GM12878 (cell line): ENCODE measurements at regions not wholly inside any gene's neighbourhood (a gene's known extent, or its start where the extent isn't known, plus 50 kb on each side); places are given as distances from the start of the nearest gene placed in this dataset.

Source experiments
- ATAC-seq: fragments of 200-7000 bp; cut with Tn5 transposase; 3 replicates; pipeline ENCODE4 v1.9.1; 2020; ENCODE audit warnings: mild to moderate bottlenecking, moderate library complexity
- BruUV-seq: library from RNA; stranded (reverse); fragments of 400-500 nt; replicated peaks from 2 replicates; lab custom pipeline; 2021; lab: Mats Ljungman, UMichigan
- CTCF ChIA-PET: fragments of 300-600 bp; sonication (Branson Sonifier 250); formaldehyde crosslinking; extraction: SDS; loops from one replicate; lab custom pipeline; 2021; ENCODE audit warnings: inconsistent platforms; lab: Yijun Ruan, JAX
- POLR2A ChIA-PET: fragments of 350-600 bp; formaldehyde crosslinking; extraction: SDS; loops from one replicate; lab custom pipeline; 2021; ENCODE audit warnings: inconsistent platforms; lab: Charles Lee
- RAD21 ChIA-PET: fragments of 300-600 bp; sonication (Branson Sonifier 250); formaldehyde crosslinking; loops from one replicate; lab custom pipeline; 2023; ENCODE audit warnings: antibody characterized with exemption; ENCODE audit not compliant: unreplicated experiment; lab: Charles Lee
- SMC1A ChIA-PET: fragments of 300-600 bp; sonication (Branson Sonifier 250); formaldehyde crosslinking; loops from one replicate; lab custom pipeline; 2023; ENCODE audit not compliant: unreplicated experiment, uncharacterized antibody; lab: Charles Lee
- DNase-seq: peaks from one replicate; pipeline ENCODE4 v3.0.0-alpha.2; 2011; ENCODE audit warnings: low read depth, low spot score
- FAIRE-seq: peaks from 3 replicates; lab custom pipeline; 2011; peaks lifted over from hg19 to GRCh38; lab: Jason Lieb, UNC
- H2AFZ ChIP-seq: 2 replicates; pipeline ENCODE4 v1.6.0; 2011; ENCODE audit warnings: low read depth, low read length, control low read depth; ENCODE audit not compliant: control insufficient read depth
- H3K27ac ChIP-seq: 2 replicates; pipeline ENCODE4 v1.5.1; 2011; ENCODE audit warnings: control low read depth; ENCODE audit not compliant: control insufficient read depth, insufficient read depth
- H3K27me3 ChIP-seq, 2 experiments: replicated peaks in 1 of 2; 2 replicates each; pipeline versions ENCODE4 v1.6.0 to v1.6.1; 2011; ENCODE audit warnings: low read length in 1 of 2; ENCODE audit not compliant: control insufficient read depth in 2 of 2, insufficient read depth in 2 of 2
- H3K36me3 ChIP-seq, 2 experiments: 2 replicates each; pipeline ENCODE4 v1.5.1; 2011; ENCODE audit warnings: low read length in 1 of 2; ENCODE audit not compliant: control insufficient read depth in 2 of 2, insufficient read depth in 2 of 2
- H3K4me1 ChIP-seq: 2 replicates; pipeline ENCODE4 v1.6.1; 2011; ENCODE audit warnings: mild to moderate bottlenecking, low read length, moderate library complexity, mixed read lengths; ENCODE audit not compliant: control insufficient read depth, insufficient read depth
- H3K4me2 ChIP-seq: 2 replicates; pipeline ENCODE4 v1.6.0; 2011; ENCODE audit warnings: control low read depth; ENCODE audit not compliant: control insufficient read depth, insufficient read depth
- H3K4me3 ChIP-seq: fragments of 200-600 bp; sonication (generic); 2 replicates; pipeline ENCODE4 v1.5.1; 2016
- H3K79me2 ChIP-seq: 2 replicates; pipeline ENCODE4 v1.6.0; 2011; ENCODE audit warnings: low read length; ENCODE audit not compliant: control insufficient read depth, insufficient read depth
- H3K9ac ChIP-seq: 2 replicates; pipeline ENCODE4 v1.8.0; 2011; ENCODE audit warnings: low read length, control low read depth, mixed read lengths; ENCODE audit not compliant: control insufficient read depth, insufficient read depth
- H3K9me3 ChIP-seq: replicated peaks from 3 replicates; pipeline ENCODE4 v1.5.1; 2011; ENCODE audit warnings: mild to moderate bottlenecking, low read length; ENCODE audit not compliant: control insufficient read depth, insufficient read depth
- H4K20me1 ChIP-seq: 2 replicates; pipeline ENCODE4 v1.6.0; 2011; ENCODE audit not compliant: control insufficient read depth, insufficient read depth
- CEBPB ChIP-seq, 2 experiments: fragments of 150-350 bp in 1 of 2; IDR thresholded peaks; 2 replicates each; pipeline ENCODE4 v1.6.1; 2012 to 2014; ENCODE audit warnings: low read depth in 2 of 2, low read length in 2 of 2, borderline replicate concordance in 1 of 2, inconsistent platforms in 1 of 2
- CREB1 ChIP-seq: IDR thresholded peaks from 2 replicates; pipeline ENCODE4 v1.6.1; 2012; ENCODE audit warnings: low read depth, mild to moderate bottlenecking, inconsistent platforms
- ESRRA ChIP-seq: IDR thresholded peaks from 2 replicates; pipeline ENCODE4 v1.6.1; 2012; ENCODE audit warnings: mild to moderate bottlenecking, low read length, improper control_type of control experiment
- FOXK2 ChIP-seq: fragments of 450-650 bp; IDR thresholded peaks from 2 replicates; pipeline ENCODE4 v1.6.1; 2017; ENCODE audit warnings: mild to moderate bottlenecking, moderate library complexity
- NR2C1 ChIP-seq: fragments of 450-650 bp; IDR thresholded peaks from 2 replicates; pipeline ENCODE4 v1.6.1; 2017; ENCODE audit warnings: antibody characterized with exemption, mild to moderate bottlenecking, moderate library complexity
- SP1 ChIP-seq: IDR thresholded peaks from one replicate; pipeline ENCODE4 v1.6.1; 2011; ENCODE audit warnings: low read depth, low read length
- TCF3 ChIP-seq: IDR thresholded peaks from 2 replicates; pipeline ENCODE4 v1.6.1; 2012; ENCODE audit warnings: low read depth, mild to moderate bottlenecking, low read length, borderline replicate concordance; ENCODE audit not compliant: insufficient read depth
- WRNIP1 ChIP-seq: IDR thresholded peaks from 2 replicates; pipeline ENCODE4 v1.6.1; 2011; ENCODE audit warnings: low read depth, low read length, improper control_type of control experiment, borderline replicate concordance
- ZBED1 ChIP-seq: IDR thresholded peaks from 2 replicates; pipeline ENCODE4 v1.6.1; 2016; ENCODE audit warnings: borderline replicate concordance
- ZBTB11 ChIP-seq: fragments of 450-650 bp; formaldehyde crosslinking; IDR thresholded peaks from 2 replicates; pipeline ENCODE4 v1.5.0; 2022; ENCODE audit warnings: mild to moderate bottlenecking, missing genetic modification characterization
- ZNF274 ChIP-seq: IDR thresholded peaks from one replicate; pipeline ENCODE4 v1.8.0; 2011; ENCODE audit not compliant: insufficient read length, insufficient read depth
- WGBS: methylation state at CpG from one replicate; pipeline ENCODE4 v1.1.6; 2016; ENCODE audit warnings: low lambda C conversion rate; ENCODE audit not compliant: insufficient replicate concordance, insufficient coverage; ENCODE audit errors: missing lambda C conversion rate; 5-methylcytosine and 5-hydroxymethylcytosine counted together
- in situ Hi-C: fragments of 300-500 bp; cut with MboI; formaldehyde crosslinking; loops from 9 replicates; pipeline ENCODE4 v1.14.3; 2018; ENCODE audit warnings: mixed read lengths
- intact Hi-C: fragments of 100-400 bp; cut with micrococcal nuclease; formaldehyde crosslinking; loops from one replicate; pipeline ENCODE4 v1.14.2; 2022; ENCODE audit not compliant: unreplicated experiment
- TF ChIP-seq, protein P1 (sequence below): fragments of 450-650 bp; IDR thresholded peaks from 2 replicates; pipeline ENCODE4 v1.6.1; 2017; ENCODE audit warnings: mild to moderate bottlenecking, low read depth, inconsistent platforms; ENCODE audit not compliant: poor library complexity, severe bottlenecking

- TF ChIP-seq ZBED1: no peak
- no peak for TF ChIP-seq ZNF274
- TF ChIP-seq FOXK2: no peak
- no peak for TF ChIP-seq CEBPB (IDR thresholded peaks at IDR 0.05; ENCODE audit: borderline replicate concordance in 1 of 2, low read depth in 2 of 2, low read length in 2 of 2)
- TF ChIP-seq SP1: no peak
- ATAC-seq (no peak), DNase-seq (no peak), FAIRE-seq (no peak)
- SMC1A ChIA-PET: no interaction called here
- in situ Hi-C loops (no loop called here), intact Hi-C loops (no loop called here)
- H4K20me1 ChIP-seq: no peaks in the 10 kb centered on the region
- H3K27me3 ChIP-seq: no peaks in the 10 kb centered on the region
- H3K9ac ChIP-seq: no peak overlapping the region
- no peaks in the 10 kb centered on the region for H3K79me2 ChIP-seq
- no peaks in the 10 kb centered on the region for H3K4me1 ChIP-seq
- WGBS: 22% methylated on average over 3 of the region's 3 CpGs
- H3K27ac ChIP-seq: no peak overlapping the region
- no peak overlapping the region for H2AFZ ChIP-seq
- H3K4me2 ChIP-seq: no peak overlapping the region
- no peaks in the 10 kb centered on the region for H3K36me3 ChIP-seq
- RAD21 ChIA-PET: no interaction called here
- H3K4me3 ChIP-seq: no peak overlapping the region
- CTCF ChIA-PET: no interaction called here
- BruUV-seq: no TSS peak
- POLR2A ChIA-PET: no interaction called here
- H3K9me3 ChIP-seq: no peaks in the 10 kb centered on the region
Measured at GRCh38 chr12:118534003-118534402, 157.6 kb downstream of the SUDS3 start.

- WGBS: 0% methylated on average over 8 of the region's 8 CpGs
- H2AFZ ChIP-seq: no peak overlapping the region
- H3K79me2 ChIP-seq: no peaks in the 10 kb centered on the region
- ChIA-PET POLR2A (no interaction called here), CTCF (no interaction called here), SMC1A (no interaction called here), RAD21 (no interaction called here)
- H3K4me2 ChIP-seq: no peak overlapping the region
- intact Hi-C loops: no loop called here
- in situ Hi-C loops: no loop called here
- H3K4me1 ChIP-seq: no peaks in the 10 kb centered on the region
- H4K20me1 ChIP-seq: no peaks in the 10 kb centered on the region
- H3K36me3 ChIP-seq: no peaks in the 10 kb centered on the region
- H3K27me3 ChIP-seq: no peaks in the 10 kb centered on the region
- no peak overlapping the region for H3K27ac ChIP-seq
- no peak for FAIRE-seq
- H3K4me3 ChIP-seq: no peak overlapping the region
- no peak for ATAC-seq
- no peak overlapping the region for H3K9ac ChIP-seq
- DNase-seq: no peak
- no TSS peak for BruUV-seq
- H3K9me3 ChIP-seq: no peaks in the 10 kb centered on the region
- no peak for TF ChIP-seq WRNIP1
- TF ChIP-seq, protein P1, sequence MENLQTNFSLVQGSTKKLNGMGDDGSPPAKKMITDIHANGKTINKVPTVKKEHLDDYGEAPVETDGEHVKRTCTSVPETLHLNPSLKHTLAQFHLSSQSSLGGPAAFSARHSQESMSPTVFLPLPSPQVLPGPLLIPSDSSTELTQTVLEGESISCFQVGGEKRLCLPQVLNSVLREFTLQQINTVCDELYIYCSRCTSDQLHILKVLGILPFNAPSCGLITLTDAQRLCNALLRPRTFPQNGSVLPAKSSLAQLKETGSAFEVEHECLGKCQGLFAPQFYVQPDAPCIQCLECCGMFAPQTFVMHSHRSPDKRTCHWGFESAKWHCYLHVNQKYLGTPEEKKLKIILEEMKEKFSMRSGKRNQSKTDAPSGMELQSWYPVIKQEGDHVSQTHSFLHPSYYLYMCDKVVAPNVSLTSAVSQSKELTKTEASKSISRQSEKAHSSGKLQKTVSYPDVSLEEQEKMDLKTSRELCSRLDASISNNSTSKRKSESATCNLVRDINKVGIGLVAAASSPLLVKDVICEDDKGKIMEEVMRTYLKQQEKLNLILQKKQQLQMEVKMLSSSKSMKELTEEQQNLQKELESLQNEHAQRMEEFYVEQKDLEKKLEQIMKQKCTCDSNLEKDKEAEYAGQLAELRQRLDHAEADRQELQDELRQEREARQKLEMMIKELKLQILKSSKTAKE: no peak
- TF ChIP-seq NR2C1: no peak
- no peak for TF ChIP-seq ESRRA
- TF ChIP-seq CREB1: no peak
- TF ChIP-seq ZBTB11 (CRISPR knock-in tag): no peak
- TF ChIP-seq TCF3: no peak
Measured at GRCh38 chr12:118536306-118536906, 160.1 kb downstream of the SUDS3 start.
